Renal cortical epithelial cell (primary cell): ENCODE measurements at regions not wholly inside any gene's neighbourhood (a gene's known extent, or its start where the extent isn't known, plus 50 kb on each side); places are given as distances from the start of the nearest gene placed in this dataset.

Source experiments
- DNase-seq: peaks from one replicate; pipeline ENCODE4 v3.0.0-alpha.2; 2011; ENCODE audit warnings: low read depth

- DNase-seq, result no peak
Measured at GRCh38 chr16:54512467-54512995, 225.9 kb upstream of the IRX3 start.

GRCh38 chr16:54511222-54511731, 224.7 kb upstream of the IRX3 start:
- peak; percentile 2 for DNase-seq

- DNase-seq, result no peak
Measured at GRCh38 chr16:54510685-54511221, 224.2 kb upstream of the IRX3 start.

GRCh38 chr16:54509456-54509855, 222.9 kb upstream of the IRX3 start:
- DNase-seq, result no peak

- DNase-seq, result no peak
Measured at GRCh38 chr16:54508351-54508750, 221.8 kb upstream of the IRX3 start.

GRCh38 chr16:54506741-54507500, 220.3 kb upstream of the IRX3 start:
- no peak for DNase-seq

GRCh38 chr16:54506214-54506580, 219.6 kb upstream of the IRX3 start:
- DNase-seq, result no peak

GRCh38 chr16:54505549-54506213, 219.1 kb upstream of the IRX3 start:
- DNase-seq, result no peak

GRCh38 chr16:54504372-54504771, 217.8 kb upstream of the IRX3 start:
- DNase-seq, result no peak

- DNase-seq, result no peak
Measured at GRCh38 chr16:54503856-54504219, 217.3 kb upstream of the IRX3 start.

- DNase-seq, result no peak
Measured at GRCh38 chr16:54503011-54503855, 216.6 kb upstream of the IRX3 start.

- DNase-seq, result no peak
Measured at GRCh38 chr16:54501797-54502196, 215.2 kb upstream of the IRX3 start.

GRCh38 chr16:54493594-54493993, 207.0 kb upstream of the IRX3 start:
- no peak for DNase-seq

GRCh38 chr16:54493061-54493460, 206.5 kb upstream of the IRX3 start:
- DNase-seq, result no peak

GRCh38 chr16:54490112-54490488, 203.5 kb upstream of the IRX3 start:
- no peak for DNase-seq

- peak; percentile 29 for DNase-seq
Measured at GRCh38 chr16:54489225-54490111, 202.9 kb upstream of the IRX3 start.

GRCh38 chr16:54488729-54489128, 202.1 kb upstream of the IRX3 start:
- DNase-seq, result no peak

GRCh38 chr16:54487933-54488332, 201.3 kb upstream of the IRX3 start:
- DNase-seq, result no peak

- no peak for DNase-seq
Measured at GRCh38 chr16:54484700-54485099, 198.1 kb upstream of the IRX3 start.

- DNase-seq, result no peak
Measured at GRCh38 chr16:54482892-54483574, 196.4 kb upstream of the IRX3 start.
